HepG2 (cell line): ENCODE measurements at regions not wholly inside any gene's neighbourhood (a gene's known extent, or its start where the extent isn't known, plus 50 kb on each side); places are given as distances from the start of the nearest gene placed in this dataset.
A peak's percentile ranks its signal among the peaks of the same experiment; 100 is the strongest.

ENCODE experiments used
- ATF3 ChIP-seq: sonication (generic); formaldehyde crosslinking; IDR thresholded peaks from 2 replicates; pipeline ENCODE4 v1.4.0; 2020; ENCODE audit warnings: missing genetic modification reagents
- CENPX ChIP-seq: sonication (generic); formaldehyde crosslinking; IDR thresholded peaks from 2 replicates; pipeline ENCODE4 v1.9.0; 2021; ENCODE audit warnings: mild to moderate bottlenecking, missing genetic modification reagents, moderate library complexity
- MED13 ChIP-seq: sonication (generic); formaldehyde crosslinking; IDR thresholded peaks from 2 replicates; pipeline ENCODE4 v1.5.0; 2020; ENCODE audit warnings: missing genetic modification reagents
- MED8 ChIP-seq: sonication (generic); formaldehyde crosslinking; IDR thresholded peaks from 2 replicates; pipeline ENCODE4 v1.8.1; 2023; ENCODE audit warnings: mild to moderate bottlenecking, missing genetic modification reagents; ENCODE audit not compliant: insufficient replicate concordance
- MEIS2 ChIP-seq: sonication (generic); formaldehyde crosslinking; IDR thresholded peaks from 2 replicates; pipeline ENCODE4 v1.9.0; 2021; ENCODE audit warnings: mild to moderate bottlenecking, missing genetic modification reagents
- NR2F1 ChIP-seq, 2 experiments: fragments of 450-650 bp in 1 of 2; formaldehyde crosslinking in 1 of 2; IDR thresholded peaks; 2 replicates each; pipeline versions ENCODE4 v1.5.0 to v1.6.1; 2016 to 2020; ENCODE audit warnings: mild to moderate bottlenecking in 1 of 2, missing compliant biosample characterization in 1 of 2, missing genetic modification reagents in 1 of 2, moderate library complexity in 1 of 2
- PHB2 ChIP-seq: fragments of 450-650 bp; IDR thresholded peaks from 2 replicates; pipeline ENCODE4 v1.6.1; 2018; ENCODE audit not compliant: partially characterized antibody
- POGK ChIP-seq: sonication (generic); formaldehyde crosslinking; conservative IDR thresholded peaks from 2 replicates; pipeline ENCODE4 v1.8.0; 2022; ENCODE audit warnings: mild to moderate bottlenecking, moderate library complexity, missing genetic modification reagents
- SIX1 ChIP-seq: sonication (generic); formaldehyde crosslinking; IDR thresholded peaks from 2 replicates; pipeline ENCODE4 v1.4.0; 2020; ENCODE audit warnings: missing genetic modification reagents, borderline replicate concordance
- SOX6 ChIP-seq, 2 experiments: fragments of 450-650 bp in 1 of 2; sonication (generic) in 1 of 2; formaldehyde crosslinking in 1 of 2; IDR thresholded peaks; 2 replicates each; pipeline versions ENCODE4 v1.4.0 to v1.6.1; 2017 to 2020; ENCODE audit warnings: antibody characterized with exemption in 1 of 2, mild to moderate bottlenecking in 1 of 2, missing genetic modification reagents in 1 of 2
- TMF1 ChIP-seq: sonication (generic); formaldehyde crosslinking; IDR thresholded peaks from 2 replicates; pipeline ENCODE4 v1.8.1; 2022; ENCODE audit warnings: low read depth, missing genetic modification reagents
- ZBTB39 ChIP-seq: sonication (generic); formaldehyde crosslinking; IDR thresholded peaks from 2 replicates; pipeline ENCODE4 v1.5.0; 2020; ENCODE audit warnings: missing genetic modification reagents
- ZGPAT ChIP-seq: IDR thresholded peaks from 2 replicates; pipeline ENCODE4 v1.6.1; 2016; ENCODE audit warnings: mild to moderate bottlenecking
- ZKSCAN5 ChIP-seq: sonication (generic); formaldehyde crosslinking; IDR thresholded peaks from 2 replicates; pipeline ENCODE4 v1.5.1; 2020; ENCODE audit warnings: mild to moderate bottlenecking, missing genetic modification reagents
- ZNF276 ChIP-seq: sonication (generic); formaldehyde crosslinking; IDR thresholded peaks from 2 replicates; pipeline ENCODE4 v1.4.0; 2020; ENCODE audit warnings: mild to moderate bottlenecking, low read depth, missing genetic modification reagents
- ZNF33B ChIP-seq: sonication (generic); formaldehyde crosslinking; IDR thresholded peaks from 2 replicates; pipeline ENCODE4 v1.5.1; 2020; ENCODE audit warnings: mild to moderate bottlenecking, missing genetic modification reagents
- ZNF580 ChIP-seq: IDR thresholded peaks from 2 replicates; pipeline ENCODE4 v1.6.1; 2016; ENCODE audit warnings: low read depth, borderline replicate concordance
- ZNF770 ChIP-seq: sonication (generic); formaldehyde crosslinking; IDR thresholded peaks from 2 replicates; pipeline ENCODE4 v1.5.0; 2020; ENCODE audit warnings: mild to moderate bottlenecking, missing genetic modification reagents

GRCh38 chr1:213393860-213394259 lies 342.8 kb downstream of the RPS6KC1 start (continued):
- TF ChIP-seq ZNF580 (CRISPR knock-in tag) (no peak), MED13 (no peak), MED8 (CRISPR knock-in tag) (no peak), NR2F1 (CRISPR knock-in tag; IDR thresholded peaks at IDR 0.05) (0 out of 4 replicates have a peak, but pooled peaks have one; percentile 41 to 43), SIX1 (CRISPR knock-in tag) (no peak), ZNF33B (CRISPR knock-in tag) (no peak), POGK (no peak), PHB2 (no peak), ATF3 (CRISPR knock-in tag) (peak; percentile 80; the same call in 1 of the 2 replicates), TMF1 (CRISPR knock-in tag) (no peak), ZKSCAN5 (no peak), MEIS2 (CRISPR knock-in tag) (peak; percentile 64; the same call in 1 of the 2 replicates), ZBTB39 (no peak), ZNF770 (peak; percentile 77), CENPX (no peak), SOX6 (IDR thresholded peaks at IDR 0.05) (no peak), SOX6 (CRISPR knock-in tag; IDR thresholded peaks at IDR 0.05) (peak; percentile 59), ZNF276 (CRISPR knock-in tag) (no peak), ZGPAT (CRISPR knock-in tag) (0 out of 2 replicates have a peak, but pooled peaks have one; percentile 23)
